HUDEP-2 (cell line): ENCODE measurements at regions not wholly inside any gene's neighbourhood (a gene's known extent, or its start where the extent isn't known, plus 50 kb on each side); places are given as distances from the start of the nearest gene placed in this dataset.
A peak's percentile ranks its signal among the peaks of the same experiment; 100 is the strongest.
"Not testable (repeated sequence)": the region's sequence is repeated elsewhere in the genome, so short reads cannot be mapped to it uniquely, and the experiment has no call there.

ENCODE experiments used
- DNase-seq, 76 experiments: peaks; one replicate each; lab custom pipeline; 2025; ENCODE audit not compliant: unreplicated experiment in 76 of 76; lab: John Stamatoyannopoulos, UW

DNA sequence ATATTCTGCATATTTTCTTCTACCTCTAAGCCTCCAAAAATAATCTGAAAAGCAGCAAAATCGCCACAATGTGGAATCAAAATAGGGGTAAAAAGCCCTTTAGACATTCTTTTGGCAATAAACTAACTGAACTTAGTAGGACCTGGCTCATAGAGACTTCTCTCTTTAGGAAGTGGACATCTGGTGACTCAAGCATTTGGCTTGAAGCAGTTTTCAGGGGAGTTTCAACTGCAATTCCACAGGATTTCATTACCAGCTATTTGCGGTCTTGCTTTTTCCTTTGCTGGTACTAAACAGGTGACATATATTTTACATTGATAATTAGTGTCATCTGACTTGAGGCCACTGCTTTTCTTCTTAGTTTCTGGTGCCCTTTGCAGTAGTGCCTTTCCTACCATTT, 173.2 kb upstream of the FBN2 start:
- no peak for DNase-seq

DNA sequence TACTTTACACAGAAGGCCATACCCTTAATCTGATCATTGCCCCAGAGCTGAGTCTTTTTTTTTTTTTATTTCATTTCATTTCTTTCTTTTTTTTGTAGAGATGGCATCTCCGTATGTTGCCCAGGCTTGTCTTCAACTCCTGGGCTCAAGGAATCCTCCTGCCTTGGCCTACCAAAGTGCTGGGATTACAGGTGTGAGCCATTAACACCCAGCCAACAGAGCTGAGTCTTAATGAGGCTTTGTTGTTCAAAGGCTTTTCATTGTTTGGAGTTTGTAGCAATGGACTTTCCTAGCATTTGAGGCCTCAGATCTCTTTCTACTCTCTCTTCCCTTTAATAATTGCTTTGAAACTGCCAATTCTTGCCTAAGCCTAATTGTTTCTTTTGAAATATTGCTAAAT, 176.5 kb upstream of the FBN2 start:
- DNase-seq: no peak

GRCh38 chr5:128722551-128722950, 184.5 kb upstream of the FBN2 start:
- no peak for DNase-seq

DNA sequence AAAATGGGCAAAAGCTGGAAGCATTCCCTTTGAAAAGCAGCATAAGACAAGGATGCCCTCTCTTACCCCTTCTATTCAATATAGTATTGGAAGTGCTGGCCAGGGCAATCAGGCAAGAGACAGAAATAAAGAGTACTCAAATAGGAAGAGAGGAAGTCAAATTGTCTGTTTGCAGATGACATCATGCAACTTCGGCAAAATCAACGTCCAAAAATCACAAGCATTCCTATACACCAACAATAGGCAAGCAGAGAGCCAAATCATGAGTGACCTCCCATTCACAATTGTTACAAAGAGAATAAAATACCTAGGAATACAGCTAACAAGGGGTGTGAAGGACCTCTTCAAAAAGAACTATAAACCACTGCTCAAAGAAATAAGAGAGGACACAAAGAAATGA, 192.0 kb upstream of the FBN2 start:
- DNase-seq: not testable (repeated sequence)

GRCh38 chr5:128735656-128736055, 197.6 kb upstream of the FBN2 start:
- not testable (repeated sequence) for DNase-seq

GRCh38 chr5:128736553-128736952, 198.5 kb upstream of the FBN2 start:
- no peak for DNase-seq

- no peak for DNase-seq
These were observed 211.3 kb upstream of the FBN2 start for GRCh38 chr5:128749136-128749898.

GRCh38 chr5:128750155-128750554, 212.1 kb upstream of the FBN2 start:
- no peak for DNase-seq

DNA sequence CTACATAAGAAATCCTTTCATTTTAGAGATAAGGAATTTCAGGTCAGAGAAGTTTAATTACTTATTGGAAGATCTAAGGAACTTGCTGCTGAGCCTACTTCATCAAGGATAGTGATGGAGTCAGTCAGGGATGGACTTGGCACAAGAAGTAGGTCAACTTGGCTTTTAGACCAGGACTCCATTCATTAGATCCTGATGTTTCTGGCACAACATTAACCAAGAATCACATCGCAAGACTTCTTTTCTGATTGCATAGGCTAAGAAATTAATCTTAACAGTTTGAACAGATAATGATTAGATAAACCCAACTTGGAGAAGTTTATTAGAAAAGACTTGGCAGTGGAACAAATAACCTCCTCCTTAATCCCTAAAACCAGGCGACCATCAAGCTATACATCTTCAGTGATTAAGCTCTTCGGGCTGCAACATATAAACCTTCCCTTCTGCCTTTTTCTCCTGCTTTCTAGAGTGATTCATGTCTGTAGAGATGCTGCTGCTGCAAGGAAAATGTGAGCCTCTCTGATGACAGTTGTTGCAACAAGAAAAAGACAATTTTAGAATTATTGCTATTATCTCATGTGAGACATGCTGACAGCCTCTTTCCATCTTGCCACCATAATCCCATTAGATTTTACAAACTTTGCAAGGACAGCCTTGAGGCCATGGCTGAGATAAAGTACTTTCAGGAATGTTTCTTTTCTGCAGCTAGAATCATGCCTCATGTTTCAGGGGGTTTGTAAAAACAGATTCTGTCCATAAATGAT, 207.9 kb upstream of the SLC27A6 start:
- no peak for DNase-seq

DNA sequence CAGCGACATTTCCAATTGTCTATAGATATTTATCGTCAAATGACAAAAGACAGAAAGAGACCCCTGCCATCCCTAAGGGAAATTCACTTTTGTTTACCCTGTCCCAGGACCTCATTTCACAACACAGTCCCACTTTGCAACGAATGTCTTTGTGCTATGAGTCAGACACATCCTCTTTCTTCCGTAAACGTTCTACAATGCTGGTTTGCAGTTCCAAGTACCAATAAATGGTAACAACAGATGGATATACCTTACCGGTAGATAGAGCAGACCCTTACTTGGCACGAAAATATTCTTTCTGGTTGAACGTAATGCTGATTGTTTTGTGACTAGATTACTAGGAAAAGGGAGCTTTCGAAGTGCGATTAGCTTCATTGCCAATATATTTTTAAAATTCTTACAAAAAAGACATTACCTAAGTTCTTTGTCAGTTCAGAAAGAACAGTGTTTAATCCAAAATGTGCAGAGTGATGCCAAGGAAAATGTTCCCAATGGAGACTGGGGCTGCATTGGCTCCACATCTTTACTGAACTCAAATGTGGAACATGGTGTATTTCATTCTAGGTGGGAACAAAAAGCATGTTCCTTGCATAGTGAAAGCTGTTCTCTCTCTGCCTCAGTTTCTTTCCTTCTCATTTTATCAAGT, 202.5 kb upstream of the SLC27A6 start:
- no peak for DNase-seq

DNA sequence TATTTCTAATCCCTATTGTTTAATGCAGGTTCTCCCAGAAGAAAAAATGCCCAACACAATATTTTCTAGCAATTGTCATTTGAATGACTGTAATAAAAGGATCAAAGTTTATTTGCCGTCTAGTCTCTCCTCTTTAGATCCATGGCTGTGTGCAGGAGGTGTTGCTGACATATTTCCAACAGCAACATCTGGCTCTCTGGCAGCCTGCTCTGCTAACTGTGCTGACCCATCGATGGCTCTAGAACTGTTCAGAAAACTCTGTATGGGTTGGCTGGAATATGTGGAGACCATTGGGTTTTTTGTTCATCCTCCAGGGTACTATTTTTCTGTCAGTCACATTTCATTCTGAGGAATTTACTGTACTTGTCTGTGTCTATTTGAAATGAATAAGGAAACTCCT, 202.0 kb upstream of the SLC27A6 start:
- no peak for DNase-seq

DNA sequence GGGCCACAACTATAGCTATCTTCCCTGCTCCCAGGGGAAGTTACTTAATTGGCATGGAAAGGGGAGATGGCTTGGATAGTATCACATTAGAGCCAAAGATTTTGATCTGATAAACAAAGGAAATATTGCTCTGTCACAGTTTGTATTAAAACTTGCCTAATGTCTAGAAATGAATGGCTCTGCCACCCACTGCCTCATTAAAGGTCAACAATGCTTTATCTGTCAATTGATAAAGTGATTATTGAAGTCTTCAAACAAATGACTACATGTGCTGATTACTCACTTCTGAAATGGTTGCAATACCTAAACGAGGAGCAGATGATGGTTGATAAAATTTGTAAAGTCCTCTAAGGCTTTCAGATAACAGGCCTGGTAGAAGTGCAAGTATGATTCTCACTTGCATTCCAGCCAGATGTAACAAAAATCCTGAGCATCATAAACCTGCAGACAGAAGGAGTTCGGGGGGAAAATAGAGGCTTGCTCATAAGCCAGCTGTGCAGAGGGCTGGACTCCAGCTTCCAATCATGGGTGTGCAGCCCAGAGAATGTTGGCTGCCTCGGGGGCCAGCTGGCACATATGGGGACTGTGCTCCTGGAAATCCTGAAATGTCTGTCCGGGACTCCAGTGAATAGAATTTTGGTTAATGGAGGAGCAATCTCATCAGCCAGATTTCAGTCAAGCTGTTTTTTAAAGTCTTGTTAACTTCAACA, 200.5 kb upstream of the SLC27A6 start:
- no peak for DNase-seq

DNA sequence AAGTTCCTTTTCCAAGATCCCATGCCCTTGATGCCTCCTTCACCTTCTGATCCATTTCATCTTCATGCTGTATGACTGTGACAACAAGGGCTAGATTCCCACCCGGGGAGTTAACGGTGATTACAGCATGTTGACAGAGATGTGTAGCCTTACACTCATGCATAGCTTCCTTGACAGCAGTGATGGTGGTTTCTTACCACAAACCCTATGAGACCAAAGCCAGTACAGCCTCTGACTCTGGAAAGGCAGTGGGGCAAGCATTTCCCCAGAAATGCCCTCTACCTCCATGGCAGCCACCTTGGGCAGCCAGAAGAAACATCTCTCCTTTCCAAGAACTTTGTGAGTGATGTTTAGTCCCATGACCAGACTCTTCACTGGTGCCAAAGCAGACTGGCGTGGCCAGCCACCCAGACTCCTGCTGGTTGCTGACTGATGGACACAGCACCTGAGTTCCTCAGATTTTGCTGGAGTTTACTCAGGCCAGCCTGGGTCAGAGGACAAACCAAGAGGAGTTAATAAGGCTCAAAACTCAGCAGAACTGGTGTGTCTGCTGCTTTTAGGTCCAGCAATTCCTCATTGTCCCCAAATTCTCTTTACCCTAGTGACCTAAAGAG, 199.7 kb upstream of the SLC27A6 start:
- no peak for DNase-seq

GRCh38 chr5:128766406-128766805, 198.9 kb upstream of the SLC27A6 start:
- DNase-seq: no peak

- DNase-seq: no peak
These were observed 194.4 kb upstream of the SLC27A6 start for GRCh38 chr5:128770907-128771306.

- DNase-seq: no peak
These were observed 192.9 kb upstream of the SLC27A6 start for GRCh38 chr5:128772356-128772755.

DNA sequence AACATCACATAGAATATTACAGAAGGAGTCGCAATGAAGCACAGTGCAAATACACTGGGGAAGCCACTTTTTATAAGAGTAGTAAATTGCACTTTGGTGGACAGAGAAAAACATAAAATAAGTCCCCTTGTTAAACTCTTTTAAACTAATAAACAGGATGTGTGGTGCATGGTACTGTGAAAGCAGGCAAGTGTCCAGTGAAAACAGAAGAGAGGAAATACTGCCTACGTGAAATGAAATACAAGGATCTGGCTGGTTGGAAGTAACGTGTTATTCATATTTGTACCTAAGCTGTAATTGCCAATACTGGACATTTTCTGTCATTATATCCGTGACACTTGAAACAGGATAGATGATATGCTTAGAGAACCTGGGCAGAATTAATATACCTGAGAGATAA, 191.9 kb upstream of the SLC27A6 start:
- DNase-seq: no peak

DNA sequence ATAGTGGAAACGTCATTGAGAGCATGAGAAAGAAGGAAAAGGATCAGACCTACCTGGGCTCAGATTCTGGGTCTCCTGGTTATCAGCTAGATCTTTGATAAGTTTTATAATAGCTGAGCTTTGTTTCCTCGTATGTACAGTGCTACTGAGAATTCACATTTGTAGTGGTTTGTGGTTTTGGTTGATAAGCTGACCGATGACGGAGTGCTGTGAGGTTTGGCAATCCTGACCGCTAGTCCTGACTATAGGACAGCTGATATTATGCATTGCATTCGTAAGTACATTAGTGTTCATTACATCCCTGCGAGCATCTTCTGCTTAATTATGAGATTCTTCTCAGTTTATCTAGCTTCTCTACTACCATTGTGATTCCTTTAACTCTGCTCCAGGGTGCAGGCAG, 190.7 kb upstream of the SLC27A6 start:
- DNase-seq: peak in 1 of 76 experiments; percentile 1

- no peak for DNase-seq
These were observed 189.7 kb upstream of the SLC27A6 start for GRCh38 chr5:128775558-128775957.

DNA sequence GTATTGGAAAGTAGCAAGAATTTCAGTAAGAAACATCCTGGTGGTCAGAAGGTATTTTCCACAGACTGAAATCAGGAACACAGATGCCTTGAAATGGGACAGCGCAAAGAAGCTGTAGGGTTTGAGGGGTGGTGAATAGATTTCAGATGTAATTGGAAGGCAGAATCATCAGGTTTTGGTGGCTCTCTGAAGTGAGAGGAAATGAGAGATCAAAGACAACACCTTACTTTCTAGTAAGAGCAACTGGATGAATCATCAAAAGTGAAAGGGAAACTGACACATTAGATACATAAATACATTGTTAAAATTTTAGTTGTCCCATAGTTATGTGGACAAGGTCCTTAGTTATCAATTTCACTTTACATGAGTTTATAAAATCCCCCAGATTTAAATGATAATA, 188.2 kb upstream of the SLC27A6 start:
- DNase-seq: no peak

DNA sequence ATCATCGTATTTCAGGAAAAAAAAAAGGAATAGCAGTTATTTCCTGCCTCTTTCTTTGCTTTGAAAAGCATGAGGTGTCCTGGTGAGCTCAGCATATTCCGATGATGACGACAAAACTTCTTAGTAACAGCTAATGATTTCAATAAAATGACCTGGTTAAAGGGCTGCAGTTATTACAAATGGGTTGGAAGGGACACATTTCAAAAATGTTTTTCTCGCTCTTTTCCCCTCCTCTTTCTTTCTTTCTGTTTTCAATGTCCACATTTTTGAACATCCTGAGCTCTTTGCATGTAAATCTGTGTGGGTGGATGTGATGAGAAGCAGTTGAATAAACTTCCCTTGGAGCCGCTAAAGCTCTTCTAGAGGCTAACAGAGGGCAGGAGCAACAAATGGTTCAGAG, 186.8 kb upstream of the SLC27A6 start:
- no peak for DNase-seq
